ENCODE measurements at regions not wholly inside any gene's neighbourhood (a gene's known extent, or its start where the extent isn't known, plus 50 kb on each side); places are given as distances from the start of the nearest gene placed in this dataset.

DNA sequence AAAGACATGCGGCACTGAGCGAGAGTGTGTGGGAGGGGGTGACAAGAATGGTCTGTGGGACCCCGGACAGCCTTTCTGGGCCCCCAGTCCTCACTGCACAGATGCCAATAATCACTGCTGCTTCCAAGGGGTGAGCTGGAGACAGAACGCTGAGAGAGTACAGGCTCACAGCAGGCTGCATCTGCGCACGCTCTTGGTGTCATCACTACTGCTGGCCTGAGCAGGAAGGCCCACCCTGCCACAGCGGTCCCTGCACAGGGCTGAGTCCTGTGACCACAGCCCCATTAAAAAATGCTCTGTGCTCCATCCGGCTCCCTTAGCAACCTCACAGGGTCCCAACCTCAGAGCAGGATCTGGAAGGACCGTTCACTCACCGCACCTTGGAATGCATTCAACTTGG lies 205.5 kb upstream of the NSMCE3 start:
- TF ChIP-seq, protein P1, sequence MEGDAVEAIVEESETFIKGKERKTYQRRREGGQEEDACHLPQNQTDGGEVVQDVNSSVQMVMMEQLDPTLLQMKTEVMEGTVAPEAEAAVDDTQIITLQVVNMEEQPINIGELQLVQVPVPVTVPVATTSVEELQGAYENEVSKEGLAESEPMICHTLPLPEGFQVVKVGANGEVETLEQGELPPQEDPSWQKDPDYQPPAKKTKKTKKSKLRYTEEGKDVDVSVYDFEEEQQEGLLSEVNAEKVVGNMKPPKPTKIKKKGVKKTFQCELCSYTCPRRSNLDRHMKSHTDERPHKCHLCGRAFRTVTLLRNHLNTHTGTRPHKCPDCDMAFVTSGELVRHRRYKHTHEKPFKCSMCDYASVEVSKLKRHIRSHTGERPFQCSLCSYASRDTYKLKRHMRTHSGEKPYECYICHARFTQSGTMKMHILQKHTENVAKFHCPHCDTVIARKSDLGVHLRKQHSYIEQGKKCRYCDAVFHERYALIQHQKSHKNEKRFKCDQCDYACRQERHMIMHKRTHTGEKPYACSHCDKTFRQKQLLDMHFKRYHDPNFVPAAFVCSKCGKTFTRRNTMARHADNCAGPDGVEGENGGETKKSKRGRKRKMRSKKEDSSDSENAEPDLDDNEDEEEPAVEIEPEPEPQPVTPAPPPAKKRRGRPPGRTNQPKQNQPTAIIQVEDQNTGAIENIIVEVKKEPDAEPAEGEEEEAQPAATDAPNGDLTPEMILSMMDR (IDR thresholded peaks at IDR 0.05), result no peak
- no peak for TF ChIP-seq EZH2 (IDR thresholded peaks at IDR 0.05)
